GM12874 (cell line): ENCODE measurements at regions not wholly inside any gene's neighbourhood (a gene's known extent, or its start where the extent isn't known, plus 50 kb on each side); places are given as distances from the start of the nearest gene placed in this dataset.

Experiments
- CTCF ChIP-seq: IDR thresholded peaks from 2 replicates; pipeline ENCODE4 v1.5.1; 2011; ENCODE audit warnings: low read depth, mild to moderate bottlenecking, control low read depth, low read length, moderate library complexity; ENCODE audit not compliant: insufficient read depth

- no peak for TF ChIP-seq CTCF
Observed at GRCh38 chr6:163659803-163660202, 245.3 kb downstream of the QKI start.

- TF ChIP-seq CTCF: no peak
Observed at GRCh38 chr6:163655217-163656121, 241.0 kb downstream of the QKI start.

GRCh38 chr6:163651915-163652668, 237.6 kb downstream of the QKI start:
- no peak for TF ChIP-seq CTCF

GRCh38 chr6:163651426-163651825, 236.9 kb downstream of the QKI start:
- TF ChIP-seq CTCF: no peak

GRCh38 chr6:163648868-163649267, 234.3 kb downstream of the QKI start:
- no peak for TF ChIP-seq CTCF

GRCh38 chr6:163647624-163648023, 233.1 kb downstream of the QKI start:
- TF ChIP-seq CTCF: no peak

GRCh38 chr6:163646866-163647265, 232.3 kb downstream of the QKI start:
- TF ChIP-seq CTCF: no peak
